Stimulated activated CD4-positive, alpha-beta T cell treated with anti-CD3 and anti-CD28 coated beads, Interleukin-4, amount 100 ng/mL, for 24 hours (primary cell): ENCODE measurements at regions not wholly inside any gene's neighbourhood (a gene's known extent, or its start where the extent isn't known, plus 50 kb on each side); places are given as distances from the start of the nearest gene placed in this dataset.
"Not testable (repeated sequence)": the region's sequence is repeated elsewhere in the genome, so short reads cannot be mapped to it uniquely, and the experiment has no call there.

Source experiments
- DNase-seq: peaks from one replicate; pipeline ENCODE4 v3.0.0-alpha.2; 2020

DNA sequence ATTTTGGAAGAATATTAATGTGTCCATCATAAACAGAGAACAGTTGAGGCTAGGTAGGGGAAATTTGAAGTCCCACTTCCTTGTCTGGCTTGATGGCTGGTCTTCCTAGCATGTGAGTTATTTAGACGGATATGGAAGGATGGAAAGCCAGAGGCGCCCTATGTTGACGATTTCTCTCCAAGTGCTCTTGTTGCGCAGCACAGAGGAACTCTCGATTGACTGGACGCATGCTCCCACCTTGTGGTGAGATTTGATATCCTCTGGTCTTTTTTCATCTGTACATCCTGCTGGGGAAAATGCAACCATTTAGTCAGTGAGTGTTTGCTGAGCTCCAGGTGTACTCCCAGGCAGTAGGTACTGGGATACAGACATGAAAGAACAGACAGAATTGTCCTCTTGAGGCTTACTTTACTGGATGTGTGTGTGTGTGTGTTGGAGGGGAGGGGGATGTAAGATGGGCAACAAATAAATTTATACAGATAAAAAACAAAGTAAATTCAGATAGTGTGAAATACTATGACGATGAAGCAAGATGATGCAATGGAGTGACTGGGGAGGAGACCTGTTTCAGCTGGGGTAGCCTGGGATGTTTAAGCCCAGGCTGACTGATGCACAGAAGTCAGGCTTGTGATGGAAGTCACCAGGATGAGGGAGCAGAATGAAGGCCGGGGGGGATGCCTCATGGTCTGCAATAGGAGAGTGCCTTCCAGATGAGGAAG is 137.2 kb downstream of the TRIM43 start:
- DNase-seq, result peak; percentile 10

DNA sequence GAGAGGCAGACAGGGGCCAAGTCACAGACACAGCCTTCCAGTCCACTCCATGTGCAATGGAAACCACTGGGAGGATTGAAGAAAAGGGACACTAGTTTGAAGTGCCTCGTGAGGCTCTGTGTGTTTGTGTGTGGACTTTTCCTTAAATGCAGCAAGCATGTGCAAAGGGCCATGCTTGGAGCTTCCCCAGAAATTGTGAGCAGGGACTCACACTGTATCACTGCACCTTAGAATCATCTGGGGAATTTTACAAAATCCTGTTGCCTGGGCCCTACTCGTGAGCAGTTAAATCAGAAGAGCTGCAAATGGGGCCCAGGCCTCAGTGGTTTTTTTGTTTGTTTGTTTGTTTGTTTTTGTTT is 137.8 kb downstream of the TRIM43 start:
- DNase-seq, result no peak

- no peak for DNase-seq
Measured at GRCh38 chr2:95730813-95731212, 139.0 kb downstream of the TRIM43 start.

- no peak for DNase-seq
Measured at GRCh38 chr2:95734976-95735890, 143.4 kb downstream of the TRIM43 start.

GRCh38 chr2:95738301-95738700 is 146.5 kb downstream of the TRIM43 start:
- DNase-seq, result no peak

- not testable (repeated sequence) for DNase-seq
Measured at GRCh38 chr2:95752126-95752525, 160.3 kb downstream of the TRIM43 start.

DNA sequence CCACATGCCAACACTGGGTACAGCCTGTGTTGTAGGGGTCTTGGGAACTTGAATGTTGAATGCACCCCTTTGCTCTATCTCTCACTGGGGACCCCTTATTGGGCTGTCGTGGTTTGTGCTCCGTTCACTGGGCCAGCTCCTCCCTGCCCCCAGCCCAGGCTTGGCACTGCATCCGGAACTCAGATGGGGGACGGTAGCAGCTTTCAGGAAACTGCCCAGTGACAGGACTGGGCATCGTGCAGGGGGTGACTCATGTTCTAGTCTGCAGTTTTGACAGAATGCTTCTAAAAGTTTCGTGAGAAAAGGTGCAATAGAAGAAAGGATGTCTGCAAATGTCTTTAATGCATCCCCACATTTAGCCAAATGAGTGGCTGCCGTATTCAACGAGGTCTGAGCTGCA is 162.0 kb downstream of the TRIM43 start:
- not testable (repeated sequence) for DNase-seq

DNA sequence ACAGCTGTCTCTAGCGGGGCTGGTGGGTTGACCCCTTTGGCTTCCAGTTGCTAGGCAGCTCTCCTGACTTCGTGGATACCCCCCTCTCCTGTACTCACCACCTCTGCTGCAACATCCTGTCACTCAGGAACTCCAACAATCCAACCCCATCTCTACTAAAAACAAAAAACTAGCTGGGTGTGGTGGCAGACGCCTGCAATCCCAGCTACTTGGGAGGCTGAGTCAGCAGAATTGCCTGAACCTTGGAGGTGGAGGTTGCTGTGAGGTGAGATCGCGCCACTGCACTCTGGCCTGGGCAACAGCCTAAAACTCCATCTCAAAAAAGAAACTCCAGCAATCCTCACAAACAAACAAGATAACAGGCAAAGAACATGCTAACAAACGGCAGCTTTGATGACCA is 162.4 kb downstream of the TRIM43 start:
- DNase-seq, result not testable (repeated sequence)

DNA sequence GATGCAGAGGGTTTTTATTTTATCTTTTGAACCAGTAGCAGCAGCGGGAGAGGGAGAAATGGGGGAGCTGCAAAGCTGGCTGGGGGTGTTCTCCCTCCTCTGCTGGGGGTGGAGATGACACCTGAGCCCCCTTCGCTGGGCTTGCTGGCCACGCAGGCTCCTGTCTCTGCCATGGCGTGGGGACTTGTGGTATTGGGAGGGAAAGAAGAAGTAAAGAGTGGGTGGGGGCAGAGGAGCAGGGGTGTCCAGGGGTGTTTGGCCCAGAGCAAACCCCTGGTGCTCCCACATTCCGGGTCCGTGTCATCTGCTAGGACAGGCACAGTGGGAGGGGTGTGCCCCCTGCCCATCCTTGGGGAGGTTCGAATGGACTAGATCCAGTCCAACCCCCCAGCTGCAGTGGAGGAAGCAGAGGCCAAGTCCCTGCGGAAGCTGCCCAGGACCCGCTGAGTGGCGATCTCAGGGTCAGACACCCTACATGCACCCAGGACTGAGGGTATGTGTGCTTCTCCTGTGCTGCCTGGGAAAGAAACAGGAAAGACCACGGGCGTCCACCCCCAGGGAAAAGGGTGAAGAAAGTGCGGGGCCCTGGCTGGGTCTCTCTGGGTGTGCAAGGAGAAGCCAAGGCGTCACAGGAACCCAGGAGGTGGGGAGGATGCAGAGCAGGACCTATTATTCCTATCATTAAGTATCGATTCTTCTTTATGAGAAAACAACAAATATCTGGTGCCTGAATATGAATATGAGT is 163.2 kb downstream of the TRIM43 start:
- not testable (repeated sequence) for DNase-seq

DNA sequence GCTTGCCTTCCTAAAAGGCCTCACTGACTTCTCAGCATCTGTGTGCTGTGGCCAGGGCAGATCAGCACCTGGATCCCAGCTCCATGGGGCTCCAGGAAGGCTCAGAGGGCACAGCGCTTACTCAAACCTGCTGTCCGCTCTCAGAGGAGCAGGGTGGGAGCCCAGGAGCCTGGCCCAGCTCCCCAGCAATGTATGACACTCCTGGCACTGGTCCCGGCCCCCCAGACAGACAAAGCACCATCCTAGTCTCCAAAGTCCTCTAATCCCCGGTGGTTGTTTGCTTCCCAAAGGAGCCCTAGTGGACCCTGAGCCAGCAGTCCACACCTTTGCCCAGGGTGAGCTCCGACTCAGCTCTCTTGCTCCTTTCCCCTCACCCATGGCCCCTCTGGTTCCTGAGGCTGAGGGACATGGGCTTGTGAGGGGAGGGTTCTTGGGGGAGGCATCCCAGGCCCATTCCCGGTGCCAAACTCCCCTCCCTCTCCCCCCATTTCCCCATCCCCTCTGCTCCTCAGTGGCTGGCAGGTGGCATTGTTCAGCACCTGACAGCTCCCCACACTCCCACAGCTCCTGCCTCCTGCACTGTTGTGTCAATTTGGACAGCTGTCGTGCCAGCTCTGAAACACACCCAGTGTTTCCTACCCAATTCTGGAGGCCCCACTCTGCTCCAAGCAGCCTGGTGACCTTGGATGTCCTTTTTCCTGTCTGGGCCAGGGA is 164.3 kb downstream of the TRIM43 start:
- DNase-seq, result not testable (repeated sequence)

GRCh38 chr2:95757988-95758387 is 166.2 kb downstream of the TRIM43 start:
- no peak for DNase-seq

- DNase-seq, result no peak
Measured at GRCh38 chr2:95759481-95760246, 167.9 kb downstream of the TRIM43 start.

- DNase-seq, result no peak
Measured at GRCh38 chr2:95760806-95761525, 169.2 kb downstream of the TRIM43 start.

GRCh38 chr2:95761556-95761955 is 169.8 kb downstream of the TRIM43 start:
- no peak for DNase-seq

DNA sequence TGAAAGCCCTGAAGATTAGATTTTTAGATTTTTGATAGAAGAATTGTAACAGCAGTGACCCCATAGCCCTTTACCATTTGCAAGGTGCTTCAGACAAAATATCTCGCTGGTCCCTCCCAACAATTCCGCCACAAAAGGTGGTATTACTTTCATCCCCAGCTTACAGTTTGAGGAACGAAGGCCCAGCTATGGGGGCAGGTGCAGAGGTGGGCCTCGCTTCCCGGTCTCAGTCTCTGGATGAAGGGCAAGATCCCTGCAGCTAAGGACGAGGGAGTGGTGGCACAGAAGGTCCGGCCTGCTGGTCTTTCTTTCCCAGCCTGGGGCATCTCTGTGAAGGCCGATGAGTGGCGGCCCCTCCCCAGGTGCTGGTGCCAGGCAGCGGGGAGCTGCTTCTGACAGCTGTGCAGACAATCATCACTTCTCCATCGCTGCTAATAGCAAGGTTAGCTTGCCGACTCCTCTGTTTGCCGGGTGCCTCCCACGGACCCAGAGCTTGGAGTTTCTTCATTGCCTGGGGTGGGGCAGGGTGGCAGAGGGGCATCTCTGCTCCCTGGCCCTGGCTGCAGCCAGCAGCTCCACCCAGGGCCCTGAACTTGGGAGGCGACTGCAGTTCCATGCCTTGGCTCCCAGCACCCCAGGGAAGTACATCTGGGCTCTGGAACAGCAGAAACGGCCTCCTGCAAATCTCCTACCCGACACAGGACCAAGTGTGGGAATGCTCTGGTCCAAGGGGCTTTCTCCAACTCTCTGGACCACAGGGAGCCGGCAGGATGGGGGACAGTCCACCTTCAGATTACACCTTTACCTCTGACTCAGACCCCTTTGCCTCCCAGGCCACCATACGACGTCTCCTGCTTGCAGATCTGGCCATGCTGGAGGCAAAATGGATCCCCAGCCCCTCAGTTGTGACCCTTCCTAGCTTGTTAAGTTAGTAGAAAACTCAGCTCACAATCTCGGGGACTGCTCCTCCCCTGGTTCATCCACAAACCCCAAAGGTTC is 170.5 kb downstream of the TRIM43 start:
- DNase-seq, result not testable (repeated sequence)

DNA sequence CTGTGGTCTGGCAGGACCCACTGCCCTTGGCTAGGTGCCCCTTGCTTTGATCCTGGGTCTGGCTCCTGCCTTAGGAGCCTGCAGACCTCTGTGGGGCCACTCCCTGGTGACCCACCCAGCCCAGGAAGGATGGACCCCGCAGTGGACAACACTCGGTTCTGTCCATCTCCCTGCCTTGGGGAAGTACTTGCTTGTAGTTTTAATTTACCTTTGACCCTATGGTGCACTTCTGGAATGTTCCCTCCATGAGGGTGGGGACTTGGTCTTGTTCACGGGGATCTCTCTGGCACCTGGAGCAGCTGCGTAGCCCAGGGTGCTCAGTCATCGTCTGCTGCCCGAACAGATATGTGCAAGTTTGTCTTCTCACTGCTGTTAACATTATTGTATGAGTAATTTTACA is 171.3 kb downstream of the TRIM43 start:
- not testable (repeated sequence) for DNase-seq

DNA sequence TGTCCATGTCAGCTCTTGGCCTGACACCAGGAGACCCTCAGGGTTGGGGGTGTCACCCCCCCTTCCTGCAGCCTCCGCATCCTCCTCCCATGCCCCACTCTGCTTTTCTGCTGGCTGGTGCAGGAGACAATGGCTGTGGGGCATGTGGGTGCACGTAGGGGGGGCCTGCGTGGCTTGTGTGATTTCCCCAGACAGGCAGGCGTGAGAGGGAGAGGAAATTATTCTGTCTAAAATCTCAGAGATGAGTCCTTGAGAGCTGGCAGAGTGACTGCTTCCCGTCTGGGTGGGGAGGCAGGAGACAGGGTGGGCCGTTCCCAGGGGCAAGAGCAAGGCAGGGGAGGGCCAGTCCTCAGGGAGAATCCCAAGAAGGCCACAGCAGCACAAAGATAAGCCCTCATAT is 173.2 kb downstream of the TRIM43 start:
- not testable (repeated sequence) for DNase-seq

GRCh38 chr2:95765925-95766910 is 174.4 kb downstream of the TRIM43 start:
- not testable (repeated sequence) for DNase-seq

- not testable (repeated sequence) for DNase-seq
Measured at GRCh38 chr2:95767531-95767930, 175.7 kb downstream of the TRIM43 start.
